Glomerular visceral epithelial cell (primary cell): ENCODE measurements at regions not wholly inside any gene's neighbourhood (a gene's known extent, or its start where the extent isn't known, plus 50 kb on each side); places are given as distances from the start of the nearest gene placed in this dataset.
"Not testable (repeated sequence)": the region's sequence is repeated elsewhere in the genome, so short reads cannot be mapped to it uniquely, and the experiment has no call there.

Experiments used
- DNase-seq: peaks from one replicate; pipeline ENCODE4 v3.0.0-alpha.2; 2016; ENCODE audit errors: extremely low spot score

GRCh38 chr5:108531367-108532128 is 149.7 kb upstream of the FBXL17 start:
- DNase-seq: no peak

DNA sequence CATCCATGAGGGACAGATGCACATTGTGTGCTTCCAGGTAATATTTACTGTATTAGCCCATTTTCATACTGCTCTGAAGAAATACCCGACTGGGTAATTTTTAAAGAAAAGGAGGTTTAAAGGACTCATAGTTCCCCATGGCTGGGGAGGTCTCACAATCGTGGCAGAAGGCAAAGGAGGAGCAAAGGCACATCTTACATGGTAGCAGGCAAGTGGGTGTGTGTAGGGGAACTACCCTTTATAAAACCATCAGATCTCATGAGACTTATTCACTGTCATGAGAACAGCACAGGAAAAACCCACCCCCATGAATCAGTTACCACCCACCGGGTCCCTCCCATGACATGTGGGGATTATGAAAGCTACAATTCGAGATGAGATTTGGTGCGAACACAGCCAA is 148.8 kb upstream of the FBXL17 start:
- DNase-seq: no peak

DNA sequence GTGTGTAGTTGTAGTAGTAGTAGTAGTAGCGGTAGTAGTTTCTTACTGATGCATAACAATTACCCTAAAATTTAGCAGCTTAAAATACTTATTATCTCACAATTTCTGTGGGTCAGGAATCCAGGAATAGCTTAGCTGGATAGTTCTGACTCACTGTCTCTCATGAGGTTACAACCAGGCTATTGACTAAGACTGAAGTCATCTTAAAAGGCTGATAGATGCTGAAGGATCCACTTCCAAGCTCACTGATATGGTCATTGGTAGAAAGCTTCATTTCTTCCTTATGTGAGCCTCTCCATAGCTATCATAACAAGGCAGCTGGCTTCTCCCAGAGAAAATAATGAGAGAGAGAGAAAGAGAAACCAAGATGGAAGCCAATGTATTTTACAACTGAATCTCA is 147.5 kb upstream of the FBXL17 start:
- peak; percentile 20 for DNase-seq

- DNase-seq: no peak
Measured at GRCh38 chr5:108528655-108529054, 146.8 kb upstream of the FBXL17 start.

GRCh38 chr5:108524564-108524963 is 142.7 kb upstream of the FBXL17 start:
- DNase-seq: no peak

DNA sequence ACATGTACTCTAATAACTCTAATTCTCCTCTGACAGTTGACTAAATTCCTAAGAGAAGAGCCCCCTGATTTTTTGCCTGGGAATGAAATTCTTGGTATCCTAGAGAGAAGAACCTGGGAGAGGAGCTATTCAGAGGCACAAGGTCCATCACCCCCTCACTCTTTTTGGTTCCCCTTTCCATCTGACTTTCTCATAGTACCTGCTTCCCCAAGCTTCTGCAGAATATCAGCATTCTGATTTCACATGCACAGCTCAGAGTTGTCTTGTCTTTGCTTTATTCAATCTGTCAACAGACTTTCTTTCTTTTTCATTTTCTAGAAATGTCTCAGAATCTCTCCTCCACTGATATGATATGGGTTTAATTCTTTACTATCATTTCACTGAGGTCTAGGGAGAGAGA is 141.5 kb upstream of the FBXL17 start:
- no peak for DNase-seq

DNA sequence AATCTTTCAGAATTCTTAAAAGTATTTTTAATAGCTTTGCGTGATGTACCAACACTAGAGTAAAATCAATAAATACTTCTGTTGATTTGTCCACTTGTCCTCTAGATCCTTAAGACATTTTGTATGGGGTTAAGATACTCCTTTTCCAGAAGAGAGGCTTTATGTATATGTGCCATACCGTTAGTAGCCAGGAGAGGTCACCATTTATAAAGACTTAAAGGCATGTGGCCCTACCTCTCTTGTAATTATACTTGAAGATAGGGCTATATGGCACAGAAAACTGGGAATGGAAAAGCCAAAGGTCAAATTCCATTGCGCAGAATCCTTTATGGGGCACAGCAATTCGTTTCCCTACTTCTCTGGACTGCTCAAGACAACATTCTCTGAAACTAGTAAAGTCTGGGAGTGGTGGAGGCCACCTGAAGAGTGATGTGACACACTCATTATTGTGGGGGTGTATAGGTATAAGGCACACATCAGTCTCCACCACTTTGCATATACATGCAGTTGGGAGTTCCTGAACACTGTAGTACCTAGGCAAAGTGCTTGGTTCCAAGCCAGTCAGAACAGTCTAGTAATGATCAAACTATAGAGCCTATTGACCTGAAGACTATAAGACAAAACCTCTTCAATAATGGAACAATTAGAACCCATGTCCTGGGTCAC is 140.1 kb upstream of the FBXL17 start:
- DNase-seq: peak; percentile 66

DNA sequence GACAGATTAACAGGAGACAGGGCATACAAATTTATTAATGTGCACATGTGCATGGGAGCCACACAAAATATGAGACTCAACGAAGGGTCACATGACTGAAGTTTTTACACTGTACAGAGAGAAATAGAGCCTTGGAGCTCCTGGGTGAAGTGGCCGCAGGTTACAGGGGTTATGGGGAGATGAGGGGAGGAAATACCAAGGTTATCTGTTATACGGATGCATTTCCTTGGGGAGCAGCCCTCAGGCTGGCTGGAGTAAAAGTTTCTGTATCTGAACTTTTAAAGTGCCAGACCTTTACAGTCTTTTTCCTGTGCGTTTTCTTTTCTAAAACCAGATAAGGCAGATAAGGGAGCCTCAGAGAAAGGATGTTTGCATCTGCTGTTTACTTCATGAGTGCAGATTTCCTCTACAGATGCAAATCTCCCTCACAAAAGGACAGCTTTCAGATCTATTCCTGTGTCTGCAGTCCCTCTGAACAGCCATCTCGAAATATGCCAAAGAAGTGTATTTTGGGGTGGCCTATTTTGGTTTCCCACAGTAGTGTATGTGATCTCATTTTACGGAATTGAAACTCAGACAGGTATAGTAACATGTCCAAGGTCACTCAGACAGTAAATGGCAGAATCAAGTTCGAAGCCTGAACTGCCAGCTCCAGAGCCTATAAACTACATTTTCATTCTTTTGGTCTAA is 139.3 kb upstream of the FBXL17 start:
- no peak for DNase-seq

DNA sequence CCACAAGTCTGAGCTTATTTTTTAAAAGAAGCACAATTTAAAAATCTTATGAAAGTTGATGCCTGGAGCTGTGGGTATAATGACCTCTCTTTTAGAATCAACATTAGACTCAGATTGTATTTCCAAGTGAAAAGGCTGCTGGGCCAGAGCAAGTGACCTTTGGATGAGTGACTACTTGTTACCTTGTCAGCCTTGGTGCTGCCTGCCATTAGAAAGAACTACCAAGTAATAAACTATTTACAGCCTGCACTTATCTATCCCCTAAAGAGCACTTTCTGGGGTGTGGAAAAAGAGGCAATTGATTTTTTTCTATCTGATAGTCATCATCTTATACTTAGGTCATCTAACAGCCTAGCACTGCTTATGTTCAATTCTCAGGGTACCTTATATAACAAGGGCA is 134.9 kb upstream of the FBXL17 start:
- DNase-seq: no peak

DNA sequence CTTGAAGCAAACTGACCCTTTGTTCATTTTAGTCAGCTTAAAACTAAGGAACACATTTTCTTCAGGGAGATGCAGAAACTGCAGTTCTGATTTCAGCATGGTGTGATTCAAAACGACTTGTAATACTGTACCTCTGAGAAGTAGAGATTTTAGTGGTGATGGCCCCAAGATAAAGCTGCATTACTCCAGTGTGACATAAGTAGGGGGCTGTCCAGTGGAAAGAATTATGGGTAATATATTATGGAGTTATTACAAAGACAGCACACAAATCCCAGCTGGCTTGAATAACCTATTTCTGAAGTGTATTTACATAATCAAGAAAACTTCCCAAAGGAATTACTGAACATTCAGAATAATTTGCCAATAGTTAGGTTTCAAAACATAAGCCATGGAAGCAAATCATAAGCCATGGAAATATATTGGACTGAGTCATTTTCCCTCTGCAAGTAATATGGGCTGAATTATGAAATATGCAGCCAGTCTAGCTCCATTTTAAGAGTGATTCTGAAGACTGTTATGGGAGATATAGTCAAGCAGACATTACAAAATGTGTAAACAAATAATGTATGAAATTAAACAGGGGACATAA is 133.7 kb upstream of the FBXL17 start:
- no peak for DNase-seq

- DNase-seq: no peak
Measured at GRCh38 chr5:108508979-108509378, 127.1 kb upstream of the FBXL17 start.

- DNase-seq: no peak
Measured at GRCh38 chr5:108507631-108508030, 125.7 kb upstream of the FBXL17 start.

DNA sequence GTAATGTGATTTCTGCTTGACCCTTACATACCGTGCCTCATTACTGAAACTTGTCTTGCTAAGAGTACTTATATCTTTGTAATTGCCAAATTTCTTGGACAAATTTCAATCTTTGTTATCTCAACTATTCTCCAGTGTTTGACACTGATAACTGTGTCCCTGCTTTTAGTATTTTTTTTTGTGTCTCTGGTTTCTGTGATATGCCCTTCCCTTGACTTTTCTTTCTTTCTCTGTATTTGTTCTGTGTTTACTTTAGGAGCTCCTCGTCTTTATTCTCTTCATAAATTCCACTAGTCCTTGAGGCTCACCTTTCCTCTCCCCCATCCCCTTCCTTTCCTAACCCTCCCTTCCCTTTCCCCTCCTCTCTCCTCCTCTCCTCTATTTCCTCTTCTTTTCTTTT is 123.7 kb upstream of the FBXL17 start:
- DNase-seq: no peak

DNA sequence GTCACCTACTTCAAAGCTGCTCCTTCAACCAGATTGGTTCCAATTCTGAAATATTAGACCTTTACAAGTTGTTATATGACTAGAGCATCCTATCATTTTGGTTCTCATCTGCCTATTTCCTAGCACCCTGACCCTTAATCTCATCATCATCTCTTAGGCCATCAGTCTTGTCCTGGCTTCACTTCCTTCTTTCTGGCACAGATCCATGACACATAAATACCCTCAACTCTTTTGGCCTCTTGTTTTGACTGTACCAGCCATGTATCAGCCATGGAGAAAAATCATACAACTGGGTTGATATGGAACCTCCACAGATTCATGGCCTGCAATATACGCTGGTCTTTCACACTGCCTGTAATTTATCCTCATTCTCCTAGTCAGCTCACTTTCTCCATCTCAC is 123.1 kb upstream of the FBXL17 start:
- DNase-seq: no peak

DNA sequence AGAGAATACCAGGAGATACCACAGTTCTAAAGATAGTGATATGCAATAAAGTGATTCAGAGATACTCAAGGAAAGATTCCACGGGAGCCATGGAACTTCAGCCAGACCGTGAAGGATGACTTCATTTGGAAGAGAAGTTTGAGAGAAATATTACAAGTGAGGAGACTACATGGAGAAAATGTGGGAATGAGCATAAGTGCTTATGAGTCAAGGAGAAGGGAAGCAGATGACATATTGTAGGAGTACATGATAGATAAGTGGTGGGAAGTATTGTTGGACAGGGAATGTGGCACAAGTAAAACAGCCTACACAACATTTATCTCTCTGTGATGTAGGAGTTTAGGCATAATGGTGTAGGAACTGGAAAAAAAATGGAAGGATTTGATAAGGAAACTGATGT is 122.1 kb upstream of the FBXL17 start:
- no peak for DNase-seq

- DNase-seq: not testable (repeated sequence)
Measured at GRCh38 chr5:108495615-108496014, 113.7 kb upstream of the FBXL17 start.

DNA sequence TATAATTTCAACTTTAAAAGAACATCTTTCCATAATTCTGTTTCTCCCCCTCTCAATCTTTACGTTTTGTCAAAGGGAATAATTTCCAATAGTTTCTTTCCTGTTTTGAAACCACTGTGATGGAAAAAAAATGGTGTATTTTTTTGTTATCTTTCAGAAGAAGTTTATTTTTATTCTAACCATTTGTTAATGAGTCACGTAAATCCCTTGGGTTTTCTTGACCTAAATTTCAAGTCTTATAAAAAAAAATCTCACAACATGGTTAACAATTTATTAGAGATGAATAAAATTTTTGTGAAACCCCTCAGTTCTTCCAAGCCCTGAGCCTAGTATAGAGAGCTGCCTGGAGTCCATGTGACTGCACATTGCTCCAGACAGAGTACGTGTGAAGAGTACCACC is 106.1 kb upstream of the FBXL17 start:
- no peak for DNase-seq

DNA sequence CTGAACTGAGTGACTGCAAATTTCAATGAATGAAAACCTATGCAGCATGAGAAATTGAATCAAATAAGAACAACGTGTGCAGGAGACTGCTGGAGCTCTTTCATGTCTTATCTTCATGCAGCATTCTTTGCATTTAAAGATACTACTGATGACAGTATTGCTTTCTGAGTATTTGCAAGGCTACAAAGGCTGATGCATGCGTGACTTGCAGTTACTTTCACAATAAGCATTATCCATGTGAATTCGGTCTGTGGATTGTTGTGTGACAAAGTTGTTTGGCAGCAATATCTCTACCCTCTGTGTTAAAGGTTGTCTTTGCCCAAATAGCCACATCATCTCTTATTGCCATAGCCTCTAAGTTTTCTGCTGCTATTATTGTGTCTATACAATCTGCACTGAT is 102.1 kb upstream of the FBXL17 start:
- no peak for DNase-seq

DNA sequence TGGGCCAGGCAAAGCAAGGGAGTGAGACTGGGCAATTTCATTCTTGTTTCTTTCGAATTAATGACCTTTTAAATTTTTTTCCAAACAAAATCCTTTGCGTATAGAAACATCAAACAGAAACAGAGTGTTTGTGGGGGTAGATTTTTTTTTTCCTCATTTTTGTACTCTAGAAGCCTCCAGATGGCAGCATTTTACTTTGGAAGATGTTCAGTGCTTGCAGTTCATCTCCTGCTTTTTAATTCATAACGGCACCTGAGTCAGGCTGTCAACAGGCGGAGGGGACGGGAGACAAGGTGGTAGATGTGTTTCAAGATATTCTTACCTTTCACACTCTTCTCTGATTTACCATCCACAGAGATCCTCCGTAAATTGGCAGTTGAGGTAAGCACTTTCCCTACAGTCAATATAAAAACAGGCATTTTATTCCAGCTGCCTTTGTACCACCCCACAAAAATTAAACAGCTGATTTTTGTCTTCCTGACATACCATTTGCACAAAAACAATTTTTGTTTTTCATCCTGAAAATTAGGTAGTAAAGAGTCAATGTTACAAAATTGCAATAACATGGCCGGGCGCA is 99.5 kb upstream of the FBXL17 start:
- peak; percentile 22 for DNase-seq

GRCh38 chr5:108472237-108472636 is 90.3 kb upstream of the FBXL17 start:
- no peak for DNase-seq

DNA sequence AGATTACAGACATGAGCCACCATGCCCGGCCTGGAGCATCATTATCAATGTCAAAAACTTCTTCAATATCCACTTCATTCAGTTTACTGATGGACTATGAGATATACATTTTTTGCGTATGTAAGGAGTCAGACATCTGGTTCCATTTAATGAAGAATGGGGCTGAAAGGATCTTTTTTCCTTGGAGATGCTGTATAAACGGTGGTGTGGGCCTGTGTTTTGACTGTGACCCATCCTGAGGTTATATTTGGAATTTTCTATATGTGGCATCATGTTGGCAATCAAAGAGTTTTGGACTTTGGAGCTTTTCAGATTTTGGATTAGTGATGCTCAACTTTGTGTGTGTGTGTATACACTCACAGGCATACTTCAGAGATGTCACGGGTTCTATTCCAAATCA is 85.7 kb upstream of the FBXL17 start:
- no peak for DNase-seq

- DNase-seq: peak; percentile 42
Measured at GRCh38 chr5:108461628-108462367, 79.9 kb upstream of the FBXL17 start.
